ENCODE measurements at regions not wholly inside any gene's neighbourhood (a gene's known extent, or its start where the extent isn't known, plus 50 kb on each side); places are given as distances from the start of the nearest gene placed in this dataset.

- no peak for TF ChIP-seq CTCF (IDR thresholded peaks at IDR 0.05; ENCODE audit: extremely low read depth, missing control alignments)
- DNase-seq (ENCODE audit: low spot score) = no peak
Measured at GRCh38 chr10:1920941-1921340, 183.6 kb upstream of the ADARB2 start.

DNA sequence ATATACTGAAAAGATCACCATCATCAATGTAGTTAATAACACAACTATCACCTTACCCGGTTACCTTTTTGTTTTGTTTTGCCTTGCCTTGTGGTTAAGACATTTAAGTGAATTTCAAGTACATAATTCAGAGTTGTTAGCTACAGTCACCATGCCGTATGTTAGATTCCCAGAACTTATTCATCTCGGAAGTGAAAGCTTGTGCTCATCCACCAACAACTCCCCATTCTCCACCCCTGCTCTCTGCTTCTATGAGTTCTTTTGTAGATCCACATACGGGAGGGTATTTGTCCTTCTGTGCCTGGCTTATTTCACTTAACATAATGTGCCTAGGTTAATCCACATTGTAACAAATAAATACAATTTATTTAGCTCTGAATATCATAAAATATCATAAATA, 182.8 kb upstream of the ADARB2 start:
- TF ChIP-seq CTCF (IDR thresholded peaks at IDR 0.05; ENCODE audit: extremely low read depth, missing control alignments) = no peak
- no peak for DNase-seq (ENCODE audit: low spot score)

- DNase-seq (ENCODE audit: low spot score) = no peak
- TF ChIP-seq CTCF (IDR thresholded peaks at IDR 0.05; ENCODE audit: extremely low read depth, missing control alignments) = no peak
Measured at GRCh38 chr10:1911771-1912170, 174.4 kb upstream of the ADARB2 start.

DNA sequence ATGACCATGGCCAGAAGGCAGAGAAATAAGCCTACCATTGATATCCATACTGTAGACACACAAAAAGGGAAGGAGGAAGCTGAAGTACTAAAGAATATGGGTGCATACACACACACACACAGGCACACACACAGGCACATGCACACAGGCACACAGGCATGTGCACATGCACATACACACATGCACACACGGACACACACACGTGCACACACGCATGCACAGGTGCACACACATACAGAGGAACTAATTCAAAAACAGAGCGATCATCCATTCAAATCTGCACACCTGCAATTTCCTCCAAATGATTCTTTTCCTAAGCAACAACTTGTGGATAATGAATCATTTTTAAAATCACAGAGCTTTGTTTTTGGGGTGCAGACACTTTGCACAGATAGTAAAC, 166.7 kb upstream of the ADARB2 start:
- TF ChIP-seq CTCF (IDR thresholded peaks at IDR 0.05; ENCODE audit: extremely low read depth, missing control alignments) = no peak
- no peak for DNase-seq (ENCODE audit: low spot score)

DNA sequence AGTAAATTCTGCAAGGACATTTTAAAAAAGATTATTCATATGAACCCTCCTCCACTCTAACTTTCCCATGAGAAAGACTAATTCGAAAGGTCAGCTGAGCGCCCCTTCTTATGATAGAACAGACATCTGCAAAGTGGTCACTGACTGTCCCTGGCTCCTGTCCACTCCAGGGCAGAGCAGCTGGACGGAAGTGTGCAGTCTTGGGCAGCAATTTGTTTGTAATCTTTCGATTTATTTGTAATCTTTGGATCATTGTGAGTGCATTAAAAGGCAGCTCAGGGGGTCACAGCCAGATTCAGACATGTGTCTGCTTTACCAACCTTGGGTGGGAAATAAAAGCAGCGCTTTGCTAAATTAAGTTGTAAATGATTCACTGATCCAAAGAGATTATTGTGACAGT, 158.8 kb upstream of the ADARB2 start:
- no peak for DNase-seq (ENCODE audit: low spot score)
- no peak for TF ChIP-seq CTCF (IDR thresholded peaks at IDR 0.05; ENCODE audit: extremely low read depth, missing control alignments)

DNA sequence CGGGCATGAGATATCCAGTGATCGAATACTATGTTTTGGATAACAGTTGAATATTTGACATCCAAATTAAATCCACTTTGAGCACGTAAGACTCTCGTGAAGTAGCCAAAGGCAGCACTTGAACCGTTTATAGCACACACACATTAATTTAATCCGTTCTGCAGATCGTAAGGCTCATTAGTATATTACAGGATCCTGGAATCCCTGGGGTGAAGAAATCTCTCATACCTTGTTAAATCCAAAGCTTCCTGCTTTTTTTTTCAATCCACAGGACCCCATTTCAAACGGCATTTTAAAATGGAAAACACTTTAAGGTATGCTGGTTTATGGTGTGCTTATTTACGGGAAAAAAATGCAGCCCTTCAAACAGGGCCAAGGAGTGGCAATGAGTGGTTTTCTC, 158.4 kb upstream of the ADARB2 start:
- TF ChIP-seq CTCF (IDR thresholded peaks at IDR 0.05; ENCODE audit: extremely low read depth, missing control alignments) = no peak

GRCh38 chr10:1894912-1895311, 157.6 kb upstream of the ADARB2 start:
- no peak for DNase-seq (ENCODE audit: low spot score)
- TF ChIP-seq CTCF (IDR thresholded peaks at IDR 0.05; ENCODE audit: extremely low read depth, missing control alignments) = no peak

More for the DNA sequence above, 158.4 kb upstream of the ADARB2 start:
- no peak for DNase-seq (ENCODE audit: low spot score)

Measured in GM20000 (cell line).